ENCODE measurements at regions not wholly inside any gene's neighbourhood (a gene's known extent, or its start where the extent isn't known, plus 50 kb on each side); places are given as distances from the start of the nearest gene placed in this dataset.
A peak's percentile ranks its signal among the peaks of the same experiment; 100 is the strongest.
"Not testable (repeated sequence)": the region's sequence is repeated elsewhere in the genome, so short reads cannot be mapped to it uniquely, and the experiment has no call there.

DNA sequence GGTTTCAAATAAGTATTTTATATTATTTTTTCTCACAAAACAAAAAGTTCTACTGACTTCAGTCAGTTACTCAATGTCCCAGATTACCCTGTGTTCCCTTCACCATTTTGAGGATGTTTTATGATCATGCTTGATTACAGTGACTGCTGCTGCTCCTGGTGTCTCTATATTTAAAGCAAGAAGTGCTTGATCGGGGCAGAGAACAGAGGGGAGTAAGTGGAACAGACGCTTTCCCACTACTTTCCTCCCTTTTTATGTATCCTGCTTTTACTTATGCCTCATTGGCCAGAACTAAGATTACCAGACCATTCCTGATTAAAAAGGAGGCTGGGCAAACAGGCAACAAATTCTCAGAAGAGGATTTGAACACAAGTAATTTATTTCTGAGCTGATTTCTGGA is 612.1 kb downstream of the VGLL3 start:
- Histone ChIP-seq H3K4me3 (ENCODE audit: low read depth, low read length) (peak overlapping the region; percentile 9), H3K27ac (ENCODE audit: low read depth, low read length) (no peak overlapping the region), H3K27me3 (ENCODE audit: control insufficient read depth, insufficient read depth, low read length) (no peaks in the 10 kb centered on the region), H3K36me3 (ENCODE audit: control insufficient read depth, insufficient read depth, low read length) (no peaks in the 10 kb centered on the region), H3K4me1 (ENCODE audit: control insufficient read depth, insufficient read depth, low read length) (no peaks in the 10 kb centered on the region), H3K9me3 (ENCODE audit: control insufficient read depth, insufficient read depth, low read length) (no peaks in the 10 kb centered on the region)
- peak in 2 of 6 donors; percentile 1 to 47 for DNase-seq (ENCODE audit: low read depth in 4 of 6, low spot score in 6 of 6)
- no CpG with 5 or more reads among the region's 2 CpGs for WGBS (ENCODE audit: insufficient coverage)

GRCh38 chr3:86335566-86335965 is 655.4 kb downstream of the VGLL3 start:
- H3K27ac ChIP-seq (ENCODE audit: low read depth, low read length); H3K4me1 ChIP-seq (ENCODE audit: control insufficient read depth, insufficient read depth, low read length); H3K9me3 ChIP-seq (ENCODE audit: control insufficient read depth, insufficient read depth, low read length); H3K36me3 ChIP-seq (ENCODE audit: control insufficient read depth, insufficient read depth, low read length); DNase-seq (ENCODE audit: low read depth in 4 of 6, low spot score in 6 of 6); H3K27me3 ChIP-seq (ENCODE audit: control insufficient read depth, insufficient read depth, low read length); H3K4me3 ChIP-seq (ENCODE audit: low read depth, low read length): not testable (repeated sequence)
- WGBS (ENCODE audit: insufficient coverage) = 83% methylated on average over 3 of the region's 6 CpGs

DNA sequence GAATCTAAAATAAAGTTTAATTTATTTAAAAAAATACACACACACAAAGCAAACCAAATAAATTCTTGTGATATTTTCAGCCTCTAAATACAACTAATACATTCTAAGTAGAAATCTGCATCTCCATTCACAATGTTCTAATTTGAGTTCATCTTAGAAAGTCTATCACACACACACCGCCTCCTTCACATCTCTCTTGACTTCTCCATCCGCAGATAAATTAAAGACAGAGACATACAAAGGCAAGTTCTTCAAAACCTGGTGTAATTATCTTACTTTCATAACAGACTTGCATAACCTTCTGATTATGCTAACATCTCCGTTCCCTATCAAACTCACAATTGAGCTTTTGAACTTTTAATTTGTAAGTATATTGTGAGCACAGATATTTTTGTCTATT is 657.3 kb downstream of the VGLL3 start:
- Histone ChIP-seq H3K27me3 (ENCODE audit: control insufficient read depth, insufficient read depth, low read length) (no peaks in the 10 kb centered on the region), H3K9me3 (ENCODE audit: control insufficient read depth, insufficient read depth, low read length) (no peaks in the 10 kb centered on the region), H3K4me3 (ENCODE audit: low read depth, low read length) (no peak overlapping the region), H3K27ac (ENCODE audit: low read depth, low read length) (no peak overlapping the region), H3K4me1 (ENCODE audit: control insufficient read depth, insufficient read depth, low read length) (no peaks in the 10 kb centered on the region), H3K36me3 (ENCODE audit: control insufficient read depth, insufficient read depth, low read length) (no peaks in the 10 kb centered on the region)
- no peak for DNase-seq (ENCODE audit: low read depth in 4 of 6, low spot score in 6 of 6)
- WGBS (ENCODE audit: insufficient coverage) = 93% methylated on average over 2 of the region's 3 CpGs

- H3K27me3 ChIP-seq (ENCODE audit: control insufficient read depth, insufficient read depth, low read length) = no peaks in the 10 kb centered on the region
- no peak overlapping the region for H3K27ac ChIP-seq (ENCODE audit: low read depth, low read length)
- DNase-seq (ENCODE audit: low read depth in 4 of 6, low spot score in 6 of 6) = no peak
- H3K9me3 ChIP-seq (ENCODE audit: control insufficient read depth, insufficient read depth, low read length) = no peaks in the 10 kb centered on the region
- H3K36me3 ChIP-seq (ENCODE audit: control insufficient read depth, insufficient read depth, low read length) = no peaks in the 10 kb centered on the region
- H3K4me3 ChIP-seq (ENCODE audit: low read depth, low read length) = no peak overlapping the region
- 100% methylated on average over 1 of the region's 1 CpG for WGBS (ENCODE audit: insufficient coverage)
- no peaks in the 10 kb centered on the region for H3K4me1 ChIP-seq (ENCODE audit: control insufficient read depth, insufficient read depth, low read length)
Measured at GRCh38 chr3:86303935-86304334, 687.0 kb downstream of the VGLL3 start.

DNA sequence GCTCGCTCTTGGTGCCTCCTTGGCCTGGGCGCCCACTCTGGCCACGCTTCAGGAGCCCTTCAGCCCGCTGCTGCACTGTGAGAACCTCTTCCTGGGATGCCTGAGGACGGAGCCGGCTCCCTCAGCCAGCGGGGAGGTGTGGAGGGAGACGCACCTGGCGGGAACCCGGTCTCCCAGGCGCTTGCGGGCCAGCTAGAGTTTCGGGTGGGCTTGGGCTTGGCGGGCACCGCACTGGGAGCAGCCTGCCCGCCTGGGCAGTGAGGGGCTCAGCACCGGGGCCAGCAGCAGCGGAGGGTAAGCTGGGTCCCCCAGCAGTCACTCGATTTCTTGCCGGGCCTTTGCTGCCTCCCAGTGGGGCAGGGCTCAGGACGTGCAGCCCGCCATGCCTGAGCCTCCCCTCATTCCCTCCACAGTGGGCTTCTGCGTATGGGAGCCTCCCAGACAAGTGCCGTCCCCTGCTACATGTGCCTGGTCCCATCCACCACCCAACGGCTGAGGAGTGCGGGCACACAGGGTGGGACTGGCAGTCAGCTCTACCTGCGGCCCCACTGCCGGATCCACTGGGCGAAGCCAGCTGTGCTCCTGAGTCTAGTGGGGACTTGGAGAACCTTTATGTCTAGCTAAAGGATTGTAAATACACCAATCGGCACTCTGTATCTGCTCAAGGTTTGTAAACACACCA is 708.7 kb downstream of the VGLL3 start:
- H3K9me3 ChIP-seq (ENCODE audit: control insufficient read depth, insufficient read depth, low read length) = no peaks in the 10 kb centered on the region
- no peaks in the 10 kb centered on the region for H3K36me3 ChIP-seq (ENCODE audit: control insufficient read depth, insufficient read depth, low read length)
- no peaks in the 10 kb centered on the region for H3K27me3 ChIP-seq (ENCODE audit: control insufficient read depth, insufficient read depth, low read length)
- no peak overlapping the region for H3K27ac ChIP-seq (ENCODE audit: low read depth, low read length)
- no peaks in the 10 kb centered on the region for H3K4me1 ChIP-seq (ENCODE audit: control insufficient read depth, insufficient read depth, low read length)
- no peak for DNase-seq (ENCODE audit: low read depth in 4 of 6, low spot score in 6 of 6)
- H3K4me3 ChIP-seq (ENCODE audit: low read depth, low read length) = no peak overlapping the region
- WGBS (ENCODE audit: insufficient coverage) = 92% methylated on average over 25 of the region's 30 CpGs

DNA sequence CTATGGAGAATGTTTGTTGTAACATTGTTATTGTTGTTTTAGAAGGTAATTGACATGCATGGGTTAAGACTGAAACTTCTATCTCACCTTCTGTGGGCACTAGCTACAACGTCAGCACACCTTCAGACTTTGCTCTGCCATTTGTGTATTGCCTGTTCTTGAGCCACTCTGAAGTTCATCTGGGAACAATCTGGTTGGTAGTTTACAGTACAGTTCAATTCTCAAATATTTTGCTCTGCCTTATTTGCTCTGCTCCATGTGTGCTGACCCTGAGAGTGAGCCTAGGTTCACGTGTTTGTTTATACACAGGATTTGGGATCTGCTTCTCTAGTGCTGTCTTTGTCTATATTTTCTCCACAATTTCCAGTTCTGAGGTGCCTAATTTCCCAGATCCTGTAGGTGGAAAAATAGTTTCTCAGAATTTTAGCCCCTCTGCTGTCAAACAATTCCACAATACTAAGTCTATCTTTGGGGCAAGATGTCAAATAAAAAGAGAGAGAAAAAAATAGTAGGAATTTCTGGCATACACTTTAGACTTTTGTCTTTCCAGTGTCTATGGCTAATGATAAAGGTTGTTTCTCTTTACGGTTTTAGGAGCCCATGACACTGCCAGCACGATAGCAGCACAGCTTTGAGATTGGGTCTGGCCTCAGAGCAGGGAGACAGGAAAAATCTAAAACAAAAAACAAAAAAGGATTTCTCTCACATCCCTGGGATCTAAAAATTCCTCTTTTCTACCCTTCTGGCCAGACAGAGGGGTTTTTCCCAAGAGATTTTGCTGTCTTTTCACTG is 721.4 kb downstream of the VGLL3 start:
- H3K4me3 ChIP-seq (ENCODE audit: low read depth, low read length) = no peak overlapping the region
- no peaks in the 10 kb centered on the region for H3K4me1 ChIP-seq (ENCODE audit: control insufficient read depth, insufficient read depth, low read length)
- no peaks in the 10 kb centered on the region for H3K27me3 ChIP-seq (ENCODE audit: control insufficient read depth, insufficient read depth, low read length)
- H3K9me3 ChIP-seq (ENCODE audit: control insufficient read depth, insufficient read depth, low read length) = no peaks in the 10 kb centered on the region
- H3K36me3 ChIP-seq (ENCODE audit: control insufficient read depth, insufficient read depth, low read length) = no peaks in the 10 kb centered on the region
- 40% methylated on average over 1 of the region's 4 CpGs for WGBS (ENCODE audit: insufficient coverage)
- DNase-seq (ENCODE audit: low read depth in 4 of 6, low spot score in 6 of 6) = no peak
- H3K27ac ChIP-seq (ENCODE audit: low read depth, low read length) = no peak overlapping the region

DNA sequence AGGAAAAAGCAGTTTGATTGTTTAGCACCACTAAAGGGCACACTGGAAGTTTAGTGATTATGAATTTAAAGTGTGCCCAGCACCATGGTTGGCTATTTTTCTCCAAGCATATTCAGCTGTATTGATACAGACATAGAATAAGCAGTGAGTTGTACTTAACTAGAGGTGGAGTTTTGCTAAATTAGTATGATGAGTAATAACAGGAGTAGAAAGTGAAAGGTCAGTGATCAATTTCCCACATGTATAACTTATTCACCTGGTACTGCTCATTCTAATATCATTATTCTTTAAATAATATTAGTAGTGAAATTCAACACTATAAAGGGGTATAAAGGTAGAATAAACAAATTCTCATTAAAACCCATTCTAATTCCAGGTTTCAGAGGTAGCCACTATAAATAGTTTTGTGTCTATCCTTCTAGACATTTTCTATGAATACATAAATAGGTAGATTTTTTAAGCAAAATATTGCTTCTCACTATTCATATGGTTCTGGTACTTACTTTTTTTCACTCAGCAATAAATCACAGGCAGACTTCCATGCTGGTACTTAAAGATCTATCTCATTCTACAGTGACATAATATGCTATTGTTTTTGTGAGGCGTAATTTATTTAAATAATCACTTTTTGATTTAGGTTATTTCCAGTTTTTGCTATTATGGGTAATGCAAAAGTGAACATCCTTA is 732.9 kb downstream of the VGLL3 start:
- Histone ChIP-seq H3K27ac (ENCODE audit: low read depth, low read length) (no peak overlapping the region), H3K36me3 (ENCODE audit: control insufficient read depth, insufficient read depth, low read length) (no peaks in the 10 kb centered on the region), H3K4me1 (ENCODE audit: control insufficient read depth, insufficient read depth, low read length) (no peaks in the 10 kb centered on the region), H3K4me3 (ENCODE audit: low read depth, low read length) (no peak overlapping the region), H3K9me3 (ENCODE audit: control insufficient read depth, insufficient read depth, low read length) (no peaks in the 10 kb centered on the region), H3K27me3 (ENCODE audit: control insufficient read depth, insufficient read depth, low read length) (no peaks in the 10 kb centered on the region)
- DNase-seq (ENCODE audit: low read depth in 4 of 6, low spot score in 6 of 6) = no peak
- WGBS (ENCODE audit: insufficient coverage) = no CpG with 5 or more reads among the region's 1 CpG

GRCh38 chr3:86254480-86254879 is 736.5 kb downstream of the VGLL3 start:
- H3K36me3 ChIP-seq (ENCODE audit: control insufficient read depth, insufficient read depth, low read length) = no peaks in the 10 kb centered on the region
- H3K27me3 ChIP-seq (ENCODE audit: control insufficient read depth, insufficient read depth, low read length) = no peaks in the 10 kb centered on the region
- no peaks in the 10 kb centered on the region for H3K9me3 ChIP-seq (ENCODE audit: control insufficient read depth, insufficient read depth, low read length)
- no peak overlapping the region for H3K4me3 ChIP-seq (ENCODE audit: low read depth, low read length)
- H3K4me1 ChIP-seq (ENCODE audit: control insufficient read depth, insufficient read depth, low read length) = no peaks in the 10 kb centered on the region
- no peak overlapping the region for H3K27ac ChIP-seq (ENCODE audit: low read depth, low read length)
- DNase-seq (ENCODE audit: low read depth in 4 of 6, low spot score in 6 of 6) = no peak
- 91% methylated on average over 6 of the region's 6 CpGs for WGBS (ENCODE audit: insufficient coverage)

DNA sequence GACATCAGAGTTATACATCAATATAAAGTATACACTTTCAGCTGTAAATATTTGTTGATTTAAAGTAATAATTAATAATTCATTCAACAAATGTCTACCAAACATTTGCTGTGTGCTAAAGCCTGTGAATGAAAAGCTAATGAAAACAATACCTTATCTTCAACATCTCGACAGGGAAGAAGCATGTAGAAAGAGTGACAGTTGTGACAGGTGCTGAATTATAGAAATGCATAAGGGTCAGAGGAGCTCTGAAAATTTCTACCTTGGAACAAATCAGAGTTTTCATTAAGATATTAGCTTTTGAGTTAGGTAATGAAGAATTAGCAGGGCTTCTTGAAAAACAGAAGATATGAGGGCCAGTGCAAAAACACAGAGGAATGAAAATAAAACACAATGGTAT is 739.2 kb downstream of the VGLL3 start:
- Histone ChIP-seq H3K9me3 (ENCODE audit: control insufficient read depth, insufficient read depth, low read length) (no peaks in the 10 kb centered on the region), H3K27ac (ENCODE audit: low read depth, low read length) (no peak overlapping the region), H3K27me3 (ENCODE audit: control insufficient read depth, insufficient read depth, low read length) (no peaks in the 10 kb centered on the region), H3K4me1 (ENCODE audit: control insufficient read depth, insufficient read depth, low read length) (no peaks in the 10 kb centered on the region), H3K36me3 (ENCODE audit: control insufficient read depth, insufficient read depth, low read length) (no peaks in the 10 kb centered on the region), H3K4me3 (ENCODE audit: low read depth, low read length) (no peak overlapping the region)
- no peak for DNase-seq (ENCODE audit: low read depth in 4 of 6, low spot score in 6 of 6)
- no CpG with 5 or more reads among the region's 1 CpG for WGBS (ENCODE audit: insufficient coverage)
